ENCODE measurements at regions not wholly inside any gene's neighbourhood (a gene's known extent, or its start where the extent isn't known, plus 50 kb on each side); places are given as distances from the start of the nearest gene placed in this dataset.

DNA sequence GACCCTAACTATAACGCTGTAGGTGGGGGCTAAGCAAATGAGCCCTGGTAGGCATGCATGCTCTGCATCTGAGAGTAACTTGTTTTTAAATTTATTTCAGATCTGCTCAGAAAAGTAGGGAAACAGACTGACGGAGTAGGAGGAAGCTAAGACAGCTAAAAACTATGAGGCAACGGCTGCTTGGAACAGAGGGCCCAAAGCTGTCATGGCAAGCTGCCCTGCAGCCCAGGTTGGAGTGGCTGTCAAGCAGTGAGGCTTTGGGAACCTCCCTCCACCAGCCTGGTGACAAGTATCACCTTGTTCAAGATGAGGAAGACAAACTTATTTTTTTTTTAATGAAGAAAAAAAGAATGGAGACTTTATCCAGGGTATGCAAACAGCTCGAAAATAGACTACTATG is 439.8 kb downstream of the NLGN4X start:
- no peak for TF ChIP-seq CTCF (IDR thresholded peaks at IDR 0.05)
- TF ChIP-seq CEBPB (IDR thresholded peaks at IDR 0.05) = no peak
- no peak for TF ChIP-seq MAX (IDR thresholded peaks at IDR 0.05)
- TF ChIP-seq SMC3 (IDR thresholded peaks at IDR 0.05) = no peak
- no peak for TF ChIP-seq RAD21 (conservative IDR thresholded peaks at IDR 0.05 in 1 of 2, IDR thresholded peaks at IDR 0.05 in 1 of 2)
- no peak for TF ChIP-seq HDAC2 (IDR thresholded peaks at IDR 0.05)
- TF ChIP-seq TFCP2L1 (CRISPR knock-in tag; IDR thresholded peaks at IDR 0.05) = no peak
- TF ChIP-seq, protein P1, sequence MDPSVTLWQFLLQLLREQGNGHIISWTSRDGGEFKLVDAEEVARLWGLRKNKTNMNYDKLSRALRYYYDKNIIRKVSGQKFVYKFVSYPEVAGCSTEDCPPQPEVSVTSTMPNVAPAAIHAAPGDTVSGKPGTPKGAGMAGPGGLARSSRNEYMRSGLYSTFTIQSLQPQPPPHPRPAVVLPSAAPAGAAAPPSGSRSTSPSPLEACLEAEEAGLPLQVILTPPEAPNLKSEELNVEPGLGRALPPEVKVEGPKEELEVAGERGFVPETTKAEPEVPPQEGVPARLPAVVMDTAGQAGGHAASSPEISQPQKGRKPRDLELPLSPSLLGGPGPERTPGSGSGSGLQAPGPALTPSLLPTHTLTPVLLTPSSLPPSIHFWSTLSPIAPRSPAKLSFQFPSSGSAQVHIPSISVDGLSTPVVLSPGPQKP (IDR thresholded peaks at IDR 0.05; ENCODE audit: low read depth, low read length) = no peak
- no peak for TF ChIP-seq EP300 (IDR thresholded peaks at IDR 0.05)
- no peak for TF ChIP-seq POLR2AphosphoS2 (conservative IDR thresholded peaks at IDR 0.05; ENCODE audit: low read length)
- TF ChIP-seq FOSB (CRISPR knock-in tag; IDR thresholded peaks at IDR 0.05) = no peak
- no peak for TF ChIP-seq KDM5A (IDR thresholded peaks at IDR 0.05)

Measured in A549 (cell line).